ENCODE measurements at regions not wholly inside any gene's neighbourhood (a gene's known extent, or its start where the extent isn't known, plus 50 kb on each side); places are given as distances from the start of the nearest gene placed in this dataset.

DNA sequence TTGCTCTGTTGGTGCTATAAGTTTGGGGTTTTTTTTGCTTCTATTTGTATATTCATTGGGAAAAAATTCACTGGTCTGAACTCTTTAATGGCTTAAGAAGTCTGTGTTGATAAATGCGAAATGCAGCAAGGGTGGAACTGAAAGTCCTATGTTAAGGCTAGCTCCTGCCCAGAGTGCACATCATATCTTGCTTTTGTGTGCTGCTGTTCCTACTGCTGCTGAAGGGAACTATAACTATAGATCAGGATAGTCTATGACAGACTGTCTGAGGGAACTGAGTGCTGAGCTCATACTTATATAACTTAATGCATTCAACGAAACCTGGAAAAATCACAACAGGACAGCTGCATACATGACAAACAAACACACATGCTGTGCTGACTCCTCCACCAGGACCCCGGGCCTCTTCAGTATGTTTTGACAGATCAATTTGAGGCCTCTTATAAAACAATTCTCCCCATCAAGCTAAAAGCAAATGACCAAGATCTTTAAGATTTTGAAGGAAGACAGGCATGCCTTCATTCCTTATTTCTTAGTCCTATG lies 1031.5 kb upstream of the ADGRL2 start:
- TF ChIP-seq, protein P1, sequence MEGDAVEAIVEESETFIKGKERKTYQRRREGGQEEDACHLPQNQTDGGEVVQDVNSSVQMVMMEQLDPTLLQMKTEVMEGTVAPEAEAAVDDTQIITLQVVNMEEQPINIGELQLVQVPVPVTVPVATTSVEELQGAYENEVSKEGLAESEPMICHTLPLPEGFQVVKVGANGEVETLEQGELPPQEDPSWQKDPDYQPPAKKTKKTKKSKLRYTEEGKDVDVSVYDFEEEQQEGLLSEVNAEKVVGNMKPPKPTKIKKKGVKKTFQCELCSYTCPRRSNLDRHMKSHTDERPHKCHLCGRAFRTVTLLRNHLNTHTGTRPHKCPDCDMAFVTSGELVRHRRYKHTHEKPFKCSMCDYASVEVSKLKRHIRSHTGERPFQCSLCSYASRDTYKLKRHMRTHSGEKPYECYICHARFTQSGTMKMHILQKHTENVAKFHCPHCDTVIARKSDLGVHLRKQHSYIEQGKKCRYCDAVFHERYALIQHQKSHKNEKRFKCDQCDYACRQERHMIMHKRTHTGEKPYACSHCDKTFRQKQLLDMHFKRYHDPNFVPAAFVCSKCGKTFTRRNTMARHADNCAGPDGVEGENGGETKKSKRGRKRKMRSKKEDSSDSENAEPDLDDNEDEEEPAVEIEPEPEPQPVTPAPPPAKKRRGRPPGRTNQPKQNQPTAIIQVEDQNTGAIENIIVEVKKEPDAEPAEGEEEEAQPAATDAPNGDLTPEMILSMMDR (IDR thresholded peaks at IDR 0.05; ENCODE audit: insufficient read depth, low read length, poor library complexity, severe bottlenecking), result no peak
- no peak for TF ChIP-seq EZH2phosphoT487 (conservative IDR thresholded peaks at IDR 0.05; ENCODE audit: low read length)

Measured in SU-DHL-6 (cell line).